Brain pericyte (primary cell): ENCODE measurements at regions not wholly inside any gene's neighbourhood (a gene's known extent, or its start where the extent isn't known, plus 50 kb on each side); places are given as distances from the start of the nearest gene placed in this dataset.
A peak's percentile ranks its signal among the peaks of the same experiment; 100 is the strongest.

Source experiments
- DNase-seq: peaks from one replicate; pipeline ENCODE4 v3.0.0-alpha.2; 2012; ENCODE audit warnings: low read depth, low spot score

DNA sequence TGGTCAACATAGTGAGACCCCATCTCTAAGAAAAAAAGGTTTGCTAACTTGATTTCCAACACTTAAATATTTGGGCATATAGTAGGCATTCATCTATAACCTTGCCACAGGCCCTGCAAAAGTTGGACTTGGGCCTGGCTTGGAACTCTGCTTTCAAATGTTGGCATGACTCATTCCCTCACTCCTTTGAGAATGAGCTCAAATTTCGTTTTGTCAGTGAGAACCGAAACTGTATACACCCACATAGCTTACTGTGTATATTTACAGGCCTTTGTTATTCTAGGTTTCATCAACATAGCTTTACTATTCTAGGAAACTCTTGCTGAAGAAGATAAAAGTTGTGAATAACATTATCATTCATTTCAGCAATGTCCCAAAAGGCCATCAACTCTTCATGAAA, 88.7 kb upstream of the ELOVL6 start:
- DNase-seq: peak; percentile 27

DNA sequence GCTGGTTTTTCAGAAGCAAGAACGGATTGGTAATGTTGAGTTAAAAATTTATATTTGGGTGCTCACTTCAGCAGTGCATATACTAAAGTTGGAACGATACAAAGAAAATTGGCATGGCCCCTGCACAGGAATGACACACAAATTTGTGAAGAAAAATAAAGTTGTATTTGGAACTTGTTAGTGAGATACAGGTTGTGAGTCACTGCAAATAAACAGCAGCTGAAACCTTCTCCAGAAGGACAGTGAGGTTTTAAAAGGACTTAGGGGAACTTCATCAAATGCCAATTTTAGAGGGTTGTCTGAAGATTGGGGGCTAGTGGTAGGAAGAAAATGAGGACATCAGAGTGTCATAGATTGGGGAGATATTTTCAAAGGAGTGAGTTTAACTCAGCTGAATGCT, 79.7 kb upstream of the ELOVL6 start:
- no peak for DNase-seq

DNA sequence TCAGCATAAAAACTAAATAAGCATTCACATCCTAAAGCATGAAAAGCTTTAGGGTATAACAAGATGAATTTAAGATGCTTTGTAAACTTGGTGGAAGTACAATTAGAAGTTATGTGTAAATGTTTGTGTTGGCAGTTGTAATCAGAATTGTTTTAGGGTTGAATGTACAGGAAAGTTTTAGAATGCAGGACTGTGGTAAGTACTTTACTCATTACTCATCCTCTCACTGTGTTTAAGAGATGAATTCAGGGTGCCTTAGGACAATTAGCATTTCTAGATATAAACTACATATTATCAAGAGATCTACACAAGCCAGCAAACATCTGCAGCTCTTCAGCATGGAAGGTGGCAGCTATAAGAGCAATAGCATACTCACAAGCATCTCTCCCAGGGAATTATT, 77.5 kb upstream of the ELOVL6 start:
- no peak for DNase-seq

DNA sequence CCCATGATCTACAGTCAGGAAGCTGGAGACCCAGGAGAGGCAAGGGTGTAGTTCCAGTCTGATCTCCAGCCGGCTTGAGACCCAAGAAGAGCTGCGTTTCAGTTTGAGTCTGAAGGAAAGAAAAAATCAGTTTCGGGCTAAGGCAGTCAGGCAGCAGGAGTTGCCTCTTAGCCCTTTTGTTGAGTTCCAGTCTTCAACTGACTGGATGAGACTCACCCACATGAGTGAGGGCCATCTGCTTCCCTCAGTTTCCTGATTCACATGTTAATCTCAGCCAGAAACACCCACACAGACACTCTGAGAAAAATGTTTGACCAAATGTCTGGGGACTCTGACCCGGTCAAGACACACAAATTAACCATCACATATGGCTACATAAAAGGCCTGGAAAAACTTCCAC, 73.6 kb upstream of the ELOVL6 start:
- DNase-seq: no peak

DNA sequence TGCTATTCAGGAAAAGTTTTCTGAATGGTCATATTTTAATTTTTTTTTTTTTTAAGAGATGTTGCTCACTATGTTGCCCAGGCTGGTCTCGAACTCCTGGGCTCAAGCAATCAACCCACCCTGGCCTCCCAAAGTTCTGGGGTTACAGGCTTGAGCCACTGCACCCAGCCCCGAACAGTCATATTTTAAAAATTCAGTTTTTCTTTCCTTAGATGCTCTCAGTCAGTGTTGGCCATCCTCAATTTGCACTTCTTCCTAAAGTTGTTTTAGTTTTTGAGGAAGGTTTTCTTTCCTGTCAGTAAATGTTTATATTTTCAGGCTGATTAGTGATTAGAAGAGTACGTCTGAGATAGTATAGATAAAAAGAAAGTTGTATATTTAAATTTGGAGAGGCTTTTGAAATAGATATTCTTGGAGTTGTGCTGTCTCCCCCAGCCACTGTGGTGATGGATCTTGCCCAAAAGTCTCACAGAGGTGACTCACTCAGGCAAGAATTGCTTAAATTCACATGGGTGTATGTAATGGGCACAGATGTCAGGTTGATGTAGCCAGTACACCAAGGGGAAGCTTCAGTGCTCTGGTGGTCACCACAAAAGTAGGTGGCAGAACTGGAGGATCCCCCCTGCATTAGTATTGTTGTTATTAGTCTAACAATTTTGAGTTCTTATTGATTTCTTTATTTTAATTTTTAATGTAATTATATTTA, 72.2 kb upstream of the ELOVL6 start:
- DNase-seq: no peak

DNA sequence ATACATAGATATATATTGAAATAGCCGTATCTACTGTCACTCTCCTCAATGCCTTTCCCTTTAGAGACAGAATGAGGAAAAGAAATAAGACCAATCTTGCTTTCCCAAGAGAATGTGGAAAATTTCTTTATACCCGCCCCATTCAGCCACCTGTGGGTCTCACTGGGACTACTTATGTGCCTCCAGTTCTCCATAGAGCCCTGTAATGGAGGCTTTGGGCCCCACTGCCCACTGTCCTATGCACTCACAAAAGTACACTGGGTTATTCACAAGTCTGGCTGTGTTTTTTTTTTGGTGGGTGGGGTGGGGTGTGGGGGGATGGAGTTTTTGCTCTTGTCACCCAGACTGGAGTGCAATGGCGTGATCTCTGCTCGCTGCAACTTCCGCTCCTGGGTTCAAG, 70.4 kb upstream of the ELOVL6 start:
- no peak for DNase-seq

DNA sequence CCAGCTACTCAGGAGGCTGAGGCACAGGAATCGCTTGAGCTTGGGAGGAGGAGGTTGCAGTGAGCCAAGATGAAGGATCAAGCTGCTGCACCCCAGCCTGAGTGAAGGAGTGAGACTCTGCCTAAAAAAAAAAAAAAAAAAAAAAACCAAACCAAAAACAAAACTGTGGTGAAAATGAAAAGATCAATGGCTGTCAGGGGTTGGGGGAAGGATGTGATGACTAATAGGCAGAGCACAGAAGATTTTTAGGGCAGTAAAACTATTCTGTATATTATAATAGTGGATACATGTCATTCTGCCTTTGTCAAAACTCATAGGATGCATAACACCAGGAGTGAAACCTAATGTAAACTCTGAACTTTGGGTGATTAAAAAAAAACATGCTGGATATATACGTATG, 69.9 kb upstream of the ELOVL6 start:
- DNase-seq: no peak

DNA sequence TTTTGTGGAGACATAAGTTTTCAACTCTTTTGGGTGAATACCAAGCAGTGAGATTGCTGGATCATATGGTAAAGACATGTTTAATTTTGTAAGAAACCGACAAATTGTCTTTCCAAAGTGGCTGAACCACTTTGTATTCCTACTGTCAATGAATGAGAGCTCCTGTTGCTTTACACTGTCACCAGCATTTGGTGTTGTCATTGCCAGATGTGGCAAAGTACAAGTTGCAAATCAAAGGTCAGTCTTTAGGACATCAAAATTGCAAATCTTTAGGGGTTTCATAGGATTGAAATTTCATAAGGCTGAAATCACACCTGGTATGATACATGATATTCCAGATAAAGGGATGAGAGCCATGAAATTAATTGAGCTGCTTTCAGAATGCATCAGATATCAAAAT, 67.7 kb upstream of the ELOVL6 start:
- no peak for DNase-seq

DNA sequence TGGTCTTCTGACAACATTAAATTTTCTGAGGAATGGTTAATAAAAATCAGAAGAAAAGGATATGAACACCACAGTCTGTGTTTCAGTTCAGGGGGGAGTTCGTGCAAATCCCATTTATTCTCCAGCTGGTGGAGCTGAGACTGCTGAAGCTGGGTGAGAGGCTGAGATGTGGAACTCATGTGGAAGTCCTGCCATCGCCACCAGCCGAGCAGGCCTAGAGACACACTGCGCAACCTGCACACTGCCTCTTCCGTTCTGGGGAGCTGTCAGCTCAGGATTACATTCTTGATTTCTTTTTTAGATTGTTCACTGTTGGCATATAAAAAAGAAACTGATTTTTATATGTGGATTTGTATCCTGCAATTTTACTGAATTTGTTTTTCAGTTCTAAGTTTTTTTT, 66.6 kb upstream of the ELOVL6 start:
- DNase-seq: no peak

DNA sequence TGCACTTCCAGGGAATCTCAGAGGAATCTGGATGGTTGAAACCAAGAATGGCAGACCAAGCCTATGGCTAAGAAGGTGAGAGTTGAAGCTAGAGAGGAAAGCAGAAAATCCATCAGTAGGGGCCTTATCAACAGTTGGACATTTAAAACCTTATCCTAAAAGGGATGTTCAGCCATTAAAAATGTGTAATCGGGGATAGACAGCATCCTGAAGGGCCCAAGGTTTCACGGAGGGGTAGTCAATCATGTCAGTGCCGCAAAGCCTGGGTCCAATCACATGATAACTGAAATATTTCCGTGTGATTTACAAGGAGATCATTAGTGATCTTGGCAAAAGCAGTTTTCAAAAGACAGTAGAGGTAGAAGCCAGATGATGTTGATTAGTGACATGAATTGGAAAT, 61.9 kb upstream of the ELOVL6 start:
- DNase-seq: no peak

DNA sequence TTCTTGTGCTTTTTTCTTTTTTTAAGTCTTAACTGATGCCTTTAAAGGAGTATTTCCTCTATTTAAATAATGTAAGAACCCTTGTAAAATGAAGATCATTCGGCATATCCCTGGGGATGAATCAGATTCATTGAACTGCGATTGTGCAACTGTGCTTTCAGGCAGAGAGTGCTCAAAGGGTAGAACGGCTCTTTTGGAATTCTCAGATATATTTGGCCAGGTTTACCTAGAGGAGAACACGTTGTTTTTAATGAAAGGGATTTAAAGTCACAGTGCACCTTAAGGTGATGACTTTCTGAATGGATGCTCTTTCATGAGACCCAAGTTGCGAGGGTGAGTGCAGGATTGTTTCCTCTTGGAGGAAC, 51.6 kb upstream of the ELOVL6 start:
- no peak for DNase-seq

DNA sequence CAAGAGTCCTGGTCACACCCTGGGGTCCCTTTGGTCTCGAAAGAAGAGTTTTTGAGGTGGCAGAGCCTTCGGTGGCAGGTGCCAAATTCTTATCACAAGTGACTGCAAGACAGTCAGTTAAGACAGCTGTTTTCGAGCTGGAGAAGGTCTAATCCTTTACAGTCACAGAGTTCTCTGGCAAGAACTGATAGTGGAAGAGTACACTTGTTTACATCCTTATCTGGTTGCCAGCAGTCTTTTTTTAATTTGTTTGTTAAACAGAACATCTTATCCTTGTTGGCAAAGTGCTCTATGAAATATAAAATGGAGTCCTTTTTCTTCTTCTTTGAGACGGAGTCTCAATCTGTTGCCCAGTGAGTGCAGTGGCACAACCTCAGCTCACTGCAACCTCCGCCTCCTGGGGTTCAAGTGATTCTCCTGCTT, 50.4 kb upstream of the ELOVL6 start:
- DNase-seq: no peak
